HEK293 (cell line): ENCODE measurements at regions not wholly inside any gene's neighbourhood (a gene's known extent, or its start where the extent isn't known, plus 50 kb on each side); places are given as distances from the start of the nearest gene placed in this dataset.

ENCODE experiments used
- CTCF ChIA-PET: fragments of 350-600 bp; formaldehyde crosslinking; extraction: SDS; loops from one replicate; lab custom pipeline; 2021; ENCODE audit warnings: antibody characterized with exemption; lab: Yijun Ruan, JAX
- POLR2A ChIA-PET: fragments of 300-600 bp; formaldehyde crosslinking; extraction: SDS; loops from one replicate; lab custom pipeline; 2020; ENCODE audit warnings: antibody characterized with exemption, inconsistent platforms; lab: Yijun Ruan, JAX
- H3K27ac ChIP-seq: fragments of 200-500 bp; sonication (Bioruptor generic); 2 replicates; pipeline ENCODE4 v1.5.1; 2014; ENCODE audit warnings: low read depth, low read length, control low read depth, inconsistent platforms; ENCODE audit errors: extremely low read depth
- H3K36me3 ChIP-seq, 2 experiments: fragments of 200-500 bp in 1 of 2; sonication (Bioruptor generic) in 1 of 2; 1 replicate in 1 of 2; 2 replicates in 1 of 2; pipeline ENCODE4 v1.5.1; 2014 to 2017; ENCODE audit warnings: inconsistent platforms in 2 of 2, low read length in 2 of 2; ENCODE audit not compliant: control insufficient read depth in 2 of 2, insufficient read depth in 1 of 2
- H3K4me1 ChIP-seq: fragments of 200-500 bp; sonication (Bioruptor generic); 2 replicates; pipeline ENCODE4 v1.5.1; 2014; ENCODE audit warnings: mild to moderate bottlenecking, low read length, inconsistent platforms; ENCODE audit not compliant: control insufficient read depth, insufficient read depth
- H3K4me3 ChIP-seq: 2 replicates; pipeline ENCODE4 v1.5.1; 2011; ENCODE audit warnings: low read depth, mild to moderate bottlenecking, control low read depth, low read length, moderate library complexity
- H3K9me3 ChIP-seq: fragments of 200-500 bp; sonication (Bioruptor generic); 2 replicates; pipeline ENCODE4 v1.5.1; 2014; ENCODE audit warnings: low read depth, low read length, inconsistent platforms; ENCODE audit not compliant: control insufficient read depth, insufficient read depth
- AEBP2 ChIP-seq: fragments of 450-650 bp; formaldehyde crosslinking; IDR thresholded peaks from 2 replicates; pipeline ENCODE4 v1.5.1; 2016; ENCODE audit warnings: missing biosample characterization, missing genetic modification characterization, borderline replicate concordance
- GLIS1 ChIP-seq: fragments of 450-650 bp; formaldehyde crosslinking; IDR thresholded peaks from 2 replicates; pipeline ENCODE4 v1.5.1; 2016; ENCODE audit warnings: missing biosample characterization, missing genetic modification characterization
- KLF17 ChIP-seq: fragments of 450-650 bp; formaldehyde crosslinking; IDR thresholded peaks from 2 replicates; pipeline ENCODE4 v1.5.1; 2016; ENCODE audit warnings: missing biosample characterization, missing genetic modification characterization
- KLF9 ChIP-seq: fragments of 450-650 bp; formaldehyde crosslinking; IDR thresholded peaks from 2 replicates; pipeline ENCODE4 v1.5.1; 2016; ENCODE audit warnings: missing biosample characterization, missing genetic modification characterization, low read depth
- SETDB1 ChIP-seq: IDR thresholded peaks from one replicate; pipeline ENCODE4 v1.6.1; 2017; ENCODE audit warnings: mild to moderate bottlenecking, low read length, moderate library complexity, mixed read lengths; ENCODE audit not compliant: insufficient read length
- TSHZ1 ChIP-seq: fragments of 450-650 bp; formaldehyde crosslinking; IDR thresholded peaks from 2 replicates; pipeline ENCODE4 v1.5.1; 2016; ENCODE audit warnings: missing biosample characterization, missing genetic modification characterization, borderline replicate concordance
- ZBTB1 ChIP-seq: fragments of 450-650 bp; formaldehyde crosslinking; IDR thresholded peaks from 2 replicates; pipeline ENCODE4 v1.5.1; 2016; ENCODE audit warnings: missing biosample characterization, missing genetic modification characterization
- ZBTB11 ChIP-seq: fragments of 450-650 bp; formaldehyde crosslinking; conservative IDR thresholded peaks from 2 replicates; pipeline ENCODE4 v1.5.1; 2016; ENCODE audit warnings: low read depth, missing biosample characterization, missing genetic modification characterization
- ZBTB49 ChIP-seq: fragments of 450-650 bp; formaldehyde crosslinking; IDR thresholded peaks from 2 replicates; pipeline ENCODE4 v1.5.1; 2016; ENCODE audit warnings: missing biosample characterization, missing genetic modification characterization, low read depth
- ZNF148 ChIP-seq: fragments of 450-650 bp; formaldehyde crosslinking; IDR thresholded peaks from 2 replicates; pipeline ENCODE4 v1.5.0; 2017; ENCODE audit warnings: missing biosample characterization, missing genetic modification characterization, borderline replicate concordance
- ZNF221 ChIP-seq: fragments of 450-650 bp; formaldehyde crosslinking; IDR thresholded peaks from 2 replicates; pipeline ENCODE4 v1.5.1; 2017; ENCODE audit warnings: missing biosample characterization, missing genetic modification characterization, borderline replicate concordance
- ZNF248 ChIP-seq: fragments of 450-650 bp; formaldehyde crosslinking; IDR thresholded peaks from 2 replicates; pipeline ENCODE4 v1.5.1; 2017; ENCODE audit warnings: missing biosample characterization, missing genetic modification characterization
- ZNF423 ChIP-seq: fragments of 450-650 bp; formaldehyde crosslinking; IDR thresholded peaks from 2 replicates; pipeline ENCODE4 v1.5.1; 2016; ENCODE audit warnings: missing biosample characterization, missing genetic modification characterization
- ZNF501 ChIP-seq: fragments of 450-650 bp; formaldehyde crosslinking; IDR thresholded peaks from 2 replicates; pipeline ENCODE4 v1.5.1; 2016; ENCODE audit warnings: missing biosample characterization, missing genetic modification characterization
- ZNF514 ChIP-seq: fragments of 450-650 bp; formaldehyde crosslinking; IDR thresholded peaks from 2 replicates; pipeline ENCODE4 v1.5.1; 2016; ENCODE audit warnings: missing biosample characterization, missing genetic modification characterization
- ZNF580 ChIP-seq: fragments of 450-650 bp; formaldehyde crosslinking; IDR thresholded peaks from 2 replicates; pipeline ENCODE4 v1.5.1; 2016; ENCODE audit warnings: missing biosample characterization, missing genetic modification characterization
- ZNF645 ChIP-seq: fragments of 450-650 bp; formaldehyde crosslinking; IDR thresholded peaks from 2 replicates; pipeline ENCODE4; 2016; ENCODE audit warnings: missing biosample characterization, missing genetic modification characterization
- ZNF660 ChIP-seq: fragments of 450-650 bp; IDR thresholded peaks from 2 replicates; pipeline ENCODE4 v1.5.1; 2018; ENCODE audit warnings: missing biosample characterization, mild to moderate bottlenecking, missing genetic modification characterization
- ZSCAN5A ChIP-seq: fragments of 450-650 bp; formaldehyde crosslinking; IDR thresholded peaks from 2 replicates; pipeline ENCODE4 v1.5.1; 2016; ENCODE audit warnings: missing biosample characterization, missing genetic modification characterization

- TF ChIP-seq ZBTB11 (tag by site-specific recombination) (no peak), ZNF645 (tag by site-specific recombination) (no peak), ZNF501 (tag by site-specific recombination) (no peak), ZNF423 (tag by site-specific recombination) (no peak), ZNF221 (tag by site-specific recombination) (no peak), ZBTB49 (tag by site-specific recombination) (no peak), ZNF660 (tag by site-specific recombination) (no peak), ZNF580 (tag by site-specific recombination) (no peak), KLF9 (tag by site-specific recombination) (no peak), KLF17 (tag by site-specific recombination) (no peak), ZSCAN5A (no peak), AEBP2 (no peak), GLIS1 (tag by site-specific recombination) (no peak)
Observed at GRCh38 chr3:106814231-106814630, 563.0 kb upstream of the CCDC54 start (continued).

GRCh38 chr3:106816838-106817237 lies 560.4 kb upstream of the CCDC54 start:
- ChIA-PET CTCF (interaction anchor here (0.7 to 1.2 kb wide), 3 partner anchors 10 to 286 kb away, joined by 3 to 4 read pairs (median 3); no protein-coding TSS in a partner anchor), POLR2A (no interaction called here)
- no peak for TF ChIP-seq TSHZ1 (tag by site-specific recombination)
- no peak for TF ChIP-seq SETDB1
- no peak for TF ChIP-seq ZNF248
- TF ChIP-seq ZNF148 (tag by site-specific recombination): no peak
- no peak for TF ChIP-seq ZNF514
- no peak for TF ChIP-seq ZBTB1 (tag by site-specific recombination)

More at GRCh38 chr3:106816838-106817237, 560.4 kb upstream of the CCDC54 start:
- H3K27ac ChIP-seq: no peak overlapping the region
- H3K4me1 ChIP-seq: no peaks in the 10 kb centered on the region
- no peak overlapping the region for H3K4me3 ChIP-seq
- H3K9me3 ChIP-seq: no peaks in the 10 kb centered on the region
- no peaks in the 10 kb centered on the region for H3K36me3 ChIP-seq
